ENCODE measurements at regions not wholly inside any gene's neighbourhood (a gene's known extent, or its start where the extent isn't known, plus 50 kb on each side); places are given as distances from the start of the nearest gene placed in this dataset.

GRCh38 chr3:110788794-110789193, 282.8 kb upstream of the NECTIN3 start:
- Histone ChIP-seq H3K27ac (ENCODE audit: low read length) (no peak overlapping the region), H3K79me2 (ENCODE audit: low read length) (no peaks in the 10 kb centered on the region), H3K9me2 (replicated peaks; ENCODE audit: low read length) (no peaks in the 10 kb centered on the region), H2AFZ (ENCODE audit: low read length) (no peak overlapping the region), H3K27me3 (ENCODE audit: low read length) (no peaks in the 10 kb centered on the region), H3K4me2 (ENCODE audit: low read length) (no peak overlapping the region), H3K9me3 (ENCODE audit: low read length) (no peaks in the 10 kb centered on the region), H3K9ac (ENCODE audit: low read length) (no peak overlapping the region), H4K20me1 (ENCODE audit: low read length) (no peaks in the 10 kb centered on the region), H3K4me1 (ENCODE audit: insufficient read depth, low read length) (0 out of 2 replicates have a peak, but pooled peaks cover 7% of the 10 kb centered on the region), H3F3A (ENCODE audit: low read length, unreplicated experiment) (no peaks in the 10 kb centered on the region), H3K36me3 (ENCODE audit: low read depth, low read length) (no peaks in the 10 kb centered on the region), H3K4me3 (ENCODE audit: low read length) (no peak overlapping the region)
- ChIA-PET CTCF (no interaction called here), POLR2A (ENCODE audit: unreplicated experiment) (interaction anchor here (0.6 kb wide), 1 partner anchor 11 kb away, joined by 3 read pairs; no protein-coding TSS in a partner anchor)
- DNase-seq (no peak), ATAC-seq (no peak)
- intact Hi-C loops (cut with micrococcal nuclease): no loop called here
- BruUV-seq (replicated peaks): no TSS peak
- TF ChIP-seq EZH2phosphoT487 (IDR thresholded peaks at IDR 0.05; ENCODE audit: borderline replicate concordance, low read length) (no peak), EZH2 (IDR thresholded peaks at IDR 0.05; ENCODE audit: low read length, unreplicated experiment) (no peak), CTCF (conservative IDR thresholded peaks at IDR 0.05; ENCODE audit: low read depth, low read length) (no peak)

- H3K9me3 ChIP-seq (ENCODE audit: low read length): no peaks in the 10 kb centered on the region
- H3K9me2 ChIP-seq (replicated peaks; ENCODE audit: low read length): no peaks in the 10 kb centered on the region
- ChIA-PET CTCF (no interaction called here), POLR2A (ENCODE audit: unreplicated experiment) (interaction anchor here (0.6 kb wide), 1 partner anchor 11 kb away, joined by 3 read pairs; no protein-coding TSS in a partner anchor)
- intact Hi-C loops (cut with micrococcal nuclease): no loop called here
- ATAC-seq (no peak), DNase-seq (no peak)
- H3K27me3 ChIP-seq (ENCODE audit: low read length): no peaks in the 10 kb centered on the region
- H3F3A ChIP-seq (ENCODE audit: low read length, unreplicated experiment): no peaks in the 10 kb centered on the region
- H3K9ac ChIP-seq (ENCODE audit: low read length): no peak overlapping the region
- no peaks in the 10 kb centered on the region for H3K79me2 ChIP-seq (ENCODE audit: low read length)
- no peak overlapping the region for H3K4me3 ChIP-seq (ENCODE audit: low read length)
- no TSS peak for BruUV-seq (replicated peaks)
- 0 out of 2 replicates have a peak, but pooled peaks cover 8% of the 10 kb centered on the region for H3K4me1 ChIP-seq (ENCODE audit: insufficient read depth, low read length)
- TF ChIP-seq EZH2 (IDR thresholded peaks at IDR 0.05; ENCODE audit: low read length, unreplicated experiment): no peak
- TF ChIP-seq EZH2phosphoT487 (IDR thresholded peaks at IDR 0.05; ENCODE audit: borderline replicate concordance, low read length): no peak
- TF ChIP-seq CTCF (conservative IDR thresholded peaks at IDR 0.05; ENCODE audit: low read depth, low read length): no peak
- no peaks in the 10 kb centered on the region for H3K36me3 ChIP-seq (ENCODE audit: low read depth, low read length)
- H2AFZ ChIP-seq (ENCODE audit: low read length): no peak overlapping the region
- no peak overlapping the region for H3K4me2 ChIP-seq (ENCODE audit: low read length)
- no peak overlapping the region for H3K27ac ChIP-seq (ENCODE audit: low read length)
- H4K20me1 ChIP-seq (ENCODE audit: low read length): no peaks in the 10 kb centered on the region
Observed at GRCh38 chr3:110789315-110789714, 282.3 kb upstream of the NECTIN3 start.

DNA sequence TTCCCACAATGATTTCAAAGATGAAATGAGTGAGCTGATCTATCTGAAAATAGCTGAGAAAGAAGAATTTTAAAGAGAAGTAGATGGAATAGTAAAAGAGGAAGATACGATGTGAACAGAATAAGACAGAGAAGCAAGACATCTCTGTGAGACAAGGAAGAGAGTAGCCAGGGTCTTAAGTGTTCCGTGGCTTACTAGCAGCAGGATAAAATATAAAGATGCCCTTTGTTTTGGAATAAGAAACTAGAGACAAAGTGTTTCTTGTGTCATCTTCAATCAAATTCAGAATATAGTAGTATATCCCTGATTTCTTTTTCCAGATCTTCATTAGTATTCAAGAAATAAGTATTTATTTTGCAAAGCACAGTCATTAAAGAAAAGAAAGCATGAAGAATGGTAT, 281.0 kb upstream of the NECTIN3 start:
- Histone ChIP-seq H3K4me3 (ENCODE audit: low read length) (no peak overlapping the region), H3K4me1 (ENCODE audit: insufficient read depth, low read length) (0 out of 2 replicates have a peak, but pooled peaks cover 8% of the 10 kb centered on the region), H3K27ac (ENCODE audit: low read length) (no peak overlapping the region), H3K36me3 (ENCODE audit: low read depth, low read length) (no peaks in the 10 kb centered on the region), H3K79me2 (ENCODE audit: low read length) (no peaks in the 10 kb centered on the region), H3K9me2 (replicated peaks; ENCODE audit: low read length) (no peaks in the 10 kb centered on the region), H3F3A (ENCODE audit: low read length, unreplicated experiment) (no peaks in the 10 kb centered on the region), H3K9ac (ENCODE audit: low read length) (no peak overlapping the region), H2AFZ (ENCODE audit: low read length) (no peak overlapping the region), H3K9me3 (ENCODE audit: low read length) (no peaks in the 10 kb centered on the region), H4K20me1 (ENCODE audit: low read length) (no peaks in the 10 kb centered on the region), H3K4me2 (ENCODE audit: low read length) (no peak overlapping the region), H3K27me3 (ENCODE audit: low read length) (no peaks in the 10 kb centered on the region)
- DNase-seq (no peak), ATAC-seq (no peak)
- intact Hi-C loops (cut with micrococcal nuclease): loop anchor here (10.0 kb wide), 1 partner anchor 406 kb away; no protein-coding TSS in a partner anchor
- ChIA-PET CTCF (no interaction called here), POLR2A (ENCODE audit: unreplicated experiment) (no interaction called here)
- TF ChIP-seq EZH2phosphoT487 (IDR thresholded peaks at IDR 0.05; ENCODE audit: borderline replicate concordance, low read length) (no peak), CTCF (conservative IDR thresholded peaks at IDR 0.05; ENCODE audit: low read depth, low read length) (no peak), EZH2 (IDR thresholded peaks at IDR 0.05; ENCODE audit: low read length, unreplicated experiment) (no peak)
- BruUV-seq (replicated peaks): no TSS peak

Measured in PC-3 (cell line).